ENCODE measurements at regions not wholly inside any gene's neighbourhood (a gene's known extent, or its start where the extent isn't known, plus 50 kb on each side); places are given as distances from the start of the nearest gene placed in this dataset.
A peak's percentile ranks its signal among the peaks of the same experiment; 100 is the strongest.
"Not testable (repeated sequence)": the region's sequence is repeated elsewhere in the genome, so short reads cannot be mapped to it uniquely, and the experiment has no call there.

DNA sequence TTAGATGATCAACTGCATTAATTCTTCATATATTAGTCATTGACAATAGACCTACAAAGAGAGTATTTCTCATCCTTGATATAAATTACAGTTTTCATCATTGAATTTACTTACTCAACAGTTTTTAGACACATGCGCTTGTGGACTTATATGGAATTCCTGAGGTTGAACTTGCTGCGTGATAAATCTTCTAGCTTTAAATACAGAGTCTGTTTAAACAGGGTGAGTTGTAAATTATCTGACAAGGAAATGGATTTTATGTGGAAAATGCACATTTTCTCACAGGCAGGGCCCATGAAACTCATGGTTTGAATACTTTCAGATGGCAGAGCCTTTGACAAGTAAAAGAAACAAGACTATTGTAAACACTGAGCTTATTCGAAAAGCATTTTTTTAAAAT is 280.5 kb downstream of the SPATA31A6 start:
- H3K9me3 Mint-ChIP-seq; H3K27ac Mint-ChIP-seq; H3K27me3 Mint-ChIP-seq; H3K36me3 Mint-ChIP-seq; ATAC-seq (ENCODE audit: low read depth); DNase-seq (ENCODE audit: low spot score in 2 of 2); H3K4me1 Mint-ChIP-seq; H3K4me3 Mint-ChIP-seq: not testable (repeated sequence)

GRCh38 chr9:42470577-42470976 is 287.1 kb downstream of the SPATA31A6 start:
- H3K4me1 Mint-ChIP-seq; H3K27me3 Mint-ChIP-seq; H3K9me3 Mint-ChIP-seq; ATAC-seq (ENCODE audit: low read depth); H3K4me3 Mint-ChIP-seq; H3K27ac Mint-ChIP-seq; H3K36me3 Mint-ChIP-seq: not testable (repeated sequence)
- peak in 1 of 2 donors; percentile 14 for DNase-seq (ENCODE audit: low spot score in 2 of 2)

DNA sequence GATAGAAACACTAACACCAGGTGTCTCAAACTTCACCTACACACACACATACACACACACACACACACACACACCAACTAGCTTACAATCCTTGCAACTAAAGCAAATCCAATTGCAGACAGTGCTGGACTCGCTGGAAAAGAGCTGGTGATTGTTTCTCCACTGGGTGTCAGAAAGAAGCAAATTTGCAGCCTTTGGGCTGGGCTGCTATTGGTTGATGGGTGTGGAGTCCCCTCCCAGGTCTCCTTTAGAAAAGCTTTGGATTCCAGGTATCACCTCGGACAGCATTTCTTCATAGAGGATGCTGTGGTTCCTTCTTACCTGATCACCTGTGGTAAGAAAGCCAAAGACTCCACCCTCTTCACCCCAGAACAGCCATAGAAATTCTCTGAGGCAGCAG is 307.5 kb downstream of the SPATA31A6 start:
- H3K36me3 Mint-ChIP-seq; H3K27ac Mint-ChIP-seq; H3K27me3 Mint-ChIP-seq; H3K4me3 Mint-ChIP-seq; H3K9me3 Mint-ChIP-seq; DNase-seq (ENCODE audit: low spot score in 2 of 2); H3K4me1 Mint-ChIP-seq: not testable (repeated sequence)
- peak; percentile 27 for ATAC-seq (ENCODE audit: low read depth)

- H3K27ac Mint-ChIP-seq; H3K4me3 Mint-ChIP-seq; ATAC-seq (ENCODE audit: low read depth); H3K9me3 Mint-ChIP-seq; H3K4me1 Mint-ChIP-seq; H3K36me3 Mint-ChIP-seq; H3K27me3 Mint-ChIP-seq; DNase-seq (ENCODE audit: low spot score in 2 of 2): not testable (repeated sequence)
Measured at GRCh38 chr9:42502620-42503264, 319.3 kb downstream of the SPATA31A6 start.

DNA sequence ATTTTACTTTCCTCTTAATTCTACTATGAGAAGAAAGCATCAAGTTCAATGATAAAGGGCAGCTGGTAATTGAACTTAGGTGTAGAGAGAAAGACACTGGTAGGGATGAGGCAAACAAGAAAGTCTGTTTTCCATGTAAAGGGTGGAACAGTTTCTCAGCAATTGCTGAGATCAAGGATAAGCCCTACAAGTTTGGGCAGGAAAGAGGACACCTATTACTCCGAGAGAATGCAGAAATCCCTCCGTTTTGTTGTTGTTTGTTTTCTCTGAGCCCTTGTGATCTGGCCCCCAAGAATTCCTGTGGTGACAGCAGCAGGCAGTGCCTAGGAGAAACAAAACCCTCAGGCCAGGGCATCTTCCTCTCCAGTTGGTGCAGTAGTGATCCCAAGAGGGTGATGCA is 324.7 kb downstream of the SPATA31A6 start:
- not testable (repeated sequence) for H3K4me3 Mint-ChIP-seq; H3K27ac Mint-ChIP-seq; ATAC-seq (ENCODE audit: low read depth); H3K36me3 Mint-ChIP-seq; DNase-seq (ENCODE audit: low spot score in 2 of 2); H3K9me3 Mint-ChIP-seq; H3K27me3 Mint-ChIP-seq; H3K4me1 Mint-ChIP-seq

- H3K27ac Mint-ChIP-seq; H3K27me3 Mint-ChIP-seq; ATAC-seq (ENCODE audit: low read depth); H3K36me3 Mint-ChIP-seq; H3K4me3 Mint-ChIP-seq; DNase-seq (ENCODE audit: low spot score in 2 of 2); H3K4me1 Mint-ChIP-seq; H3K9me3 Mint-ChIP-seq: not testable (repeated sequence)
Measured at GRCh38 chr9:42513535-42513934, 330.1 kb downstream of the SPATA31A6 start.

DNA sequence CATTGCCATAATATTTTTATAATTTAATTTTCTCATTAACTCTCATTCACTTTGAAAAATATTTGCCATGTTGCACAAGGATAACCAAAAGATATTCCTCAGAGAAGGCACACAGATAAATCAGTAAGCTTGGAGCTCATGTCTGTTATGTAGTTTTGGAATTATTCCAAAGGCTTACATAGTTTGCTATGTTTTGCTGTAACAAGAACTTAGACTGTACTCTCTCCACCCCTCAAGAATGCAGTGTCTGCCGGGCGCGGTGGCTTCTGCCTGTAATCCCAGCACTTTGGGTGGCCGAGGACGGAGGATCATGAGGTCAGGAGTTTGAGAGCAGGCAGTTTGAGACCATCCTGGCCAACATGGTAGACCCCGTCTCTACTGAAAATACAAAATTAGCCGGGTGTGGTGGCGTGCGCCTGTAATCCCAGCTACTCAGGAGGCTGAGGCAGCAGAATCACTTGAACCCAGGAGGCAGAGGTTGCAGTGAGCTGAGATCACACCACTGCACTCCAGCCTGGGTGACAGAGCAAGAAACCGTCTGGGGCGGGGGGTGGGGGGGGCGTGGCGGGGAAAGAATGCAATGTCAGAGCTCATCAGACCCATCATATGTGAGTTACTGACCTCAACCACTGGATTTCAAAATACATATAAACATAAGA is 351.0 kb downstream of the SPATA31A6 start:
- not testable (repeated sequence) for H3K36me3 Mint-ChIP-seq; DNase-seq (ENCODE audit: low spot score in 2 of 2)

DNA sequence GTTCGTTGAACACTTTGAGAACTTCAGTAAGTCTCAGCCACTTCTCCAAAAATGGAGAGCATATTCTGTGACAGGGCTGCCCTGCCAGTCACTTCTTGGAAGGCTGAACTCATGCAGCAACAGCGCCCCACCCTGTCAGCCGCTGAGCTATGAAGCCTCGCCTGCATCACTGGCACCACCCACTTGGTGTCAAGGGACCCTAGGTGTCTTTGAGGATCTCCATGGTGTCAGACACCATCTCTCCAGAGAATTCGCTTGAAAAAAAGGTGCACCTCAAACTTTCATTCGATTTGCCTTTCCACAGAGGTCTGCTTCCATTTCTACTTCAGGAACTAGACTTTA is 351.5 kb downstream of the SPATA31A6 start:
- ATAC-seq (ENCODE audit: low read depth) (peak; percentile 100), DNase-seq (ENCODE audit: low spot score in 2 of 2) (peak; percentile 24 to 76)
- not testable (repeated sequence) for H3K4me3 Mint-ChIP-seq, H3K36me3 Mint-ChIP-seq, H3K9me3 Mint-ChIP-seq, H3K27me3 Mint-ChIP-seq, H3K27ac Mint-ChIP-seq, H3K4me1 Mint-ChIP-seq

More for the DNA sequence above, 351.0 kb downstream of the SPATA31A6 start:
- not testable (repeated sequence) for H3K4me1 Mint-ChIP-seq, H3K9me3 Mint-ChIP-seq, H3K4me3 Mint-ChIP-seq, H3K27ac Mint-ChIP-seq, H3K27me3 Mint-ChIP-seq
- peak; percentile 52 for ATAC-seq (ENCODE audit: low read depth)

DNA sequence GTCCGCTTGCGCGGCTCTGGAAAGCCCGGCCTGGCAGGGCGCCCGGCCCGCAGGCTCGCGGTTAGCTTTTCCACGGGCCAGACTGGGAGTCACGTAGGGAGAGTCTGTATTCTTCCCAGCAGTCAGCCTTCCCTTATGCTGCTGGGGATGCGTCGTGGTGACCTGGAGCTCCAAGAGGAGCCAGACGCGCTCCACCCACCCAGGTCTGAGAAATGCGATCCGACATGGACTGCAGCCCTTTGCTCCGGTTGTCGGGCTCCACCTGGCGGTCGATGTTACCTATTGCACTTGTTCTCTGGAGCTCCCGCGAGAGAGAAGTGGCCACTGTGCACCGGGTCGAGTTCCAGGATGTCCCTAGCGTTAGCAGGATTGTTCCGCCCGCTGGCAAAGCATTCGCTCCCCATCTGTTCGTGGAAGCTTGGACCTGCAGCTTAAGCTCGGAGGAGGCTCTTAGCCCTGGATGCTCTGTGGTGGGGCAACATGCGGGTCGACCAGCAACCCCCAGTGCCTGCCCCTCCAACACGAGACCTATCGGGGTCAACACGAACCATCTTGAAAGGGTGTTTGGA is 367.4 kb downstream of the SPATA31A6 start:
- H3K4me1 Mint-ChIP-seq; H3K9me3 Mint-ChIP-seq; H3K27ac Mint-ChIP-seq; H3K4me3 Mint-ChIP-seq; H3K36me3 Mint-ChIP-seq; DNase-seq (ENCODE audit: low spot score in 2 of 2); H3K27me3 Mint-ChIP-seq: not testable (repeated sequence)
- peak; percentile 58 for ATAC-seq (ENCODE audit: low read depth)

DNA sequence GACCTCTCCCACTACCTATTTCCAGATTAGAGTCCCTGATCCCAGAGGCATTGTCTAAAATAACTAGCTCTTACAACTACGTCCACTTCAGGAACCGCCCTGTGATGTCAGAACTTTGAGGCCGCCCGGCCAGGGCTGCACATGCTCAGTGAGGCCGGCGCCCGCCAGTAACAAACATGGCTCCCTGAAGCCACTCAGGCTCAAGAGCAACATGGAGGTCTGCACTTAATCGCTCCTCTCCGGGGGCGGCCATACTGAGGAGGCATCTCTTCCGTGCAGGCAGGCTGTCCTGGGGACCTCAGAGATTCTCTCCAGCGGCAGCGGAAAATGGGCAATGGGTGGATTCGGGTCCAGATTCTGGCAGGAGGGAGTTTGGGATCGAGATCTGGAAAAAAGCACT is 385.1 kb downstream of the SPATA31A6 start:
- ATAC-seq (ENCODE audit: low read depth); H3K4me1 Mint-ChIP-seq; H3K9me3 Mint-ChIP-seq; H3K36me3 Mint-ChIP-seq; H3K27me3 Mint-ChIP-seq: not testable (repeated sequence)
- Mint-ChIP-seq H3K27ac (peak overlapping the region; percentile 84), H3K4me3 (peak overlapping the region; percentile 89)
- peak in 1 of 2 donors; percentile 31 for DNase-seq (ENCODE audit: low spot score in 2 of 2)

DNA sequence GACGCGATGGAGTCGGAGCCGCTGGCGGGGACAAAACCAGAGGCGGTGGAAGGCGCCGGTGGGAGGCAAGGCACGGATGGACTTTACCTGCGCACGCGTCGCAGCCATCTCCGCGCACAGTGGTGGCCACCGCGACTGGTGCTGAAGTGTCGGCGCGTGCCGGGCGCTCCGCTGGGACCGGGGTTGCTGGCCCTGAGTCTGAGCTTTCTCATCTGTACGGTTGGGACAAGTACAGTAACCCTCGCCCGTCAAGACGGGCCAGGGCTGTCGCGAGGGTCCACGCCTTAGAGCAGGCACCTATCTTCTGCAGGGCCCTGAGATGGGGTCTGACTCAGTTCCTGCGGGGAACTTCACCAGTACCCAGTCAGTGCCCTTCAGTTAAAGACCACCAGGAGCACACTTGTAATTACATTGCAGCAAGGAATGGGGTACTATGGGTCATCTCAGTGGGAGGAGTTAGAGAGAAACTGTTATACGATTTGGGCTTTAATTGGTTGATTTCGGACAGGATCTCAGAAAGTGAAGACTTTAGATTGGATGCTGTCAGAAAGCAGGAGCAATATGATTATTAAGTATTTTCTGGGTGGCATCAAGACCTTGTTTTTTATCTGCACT is 385.6 kb downstream of the SPATA31A6 start:
- DNase-seq (ENCODE audit: low spot score in 2 of 2) = peak in 1 of 2 donors; percentile 5
- not testable (repeated sequence) for H3K9me3 Mint-ChIP-seq; H3K36me3 Mint-ChIP-seq; ATAC-seq (ENCODE audit: low read depth); H3K4me1 Mint-ChIP-seq; H3K27me3 Mint-ChIP-seq
- Mint-ChIP-seq H3K4me3 (peak overlapping the region; percentile 89), H3K27ac (peak overlapping the region; percentile 84)

GRCh38 chr9:42577851-42578250 is 394.4 kb downstream of the SPATA31A6 start:
- ATAC-seq (ENCODE audit: low read depth); H3K27ac Mint-ChIP-seq; H3K9me3 Mint-ChIP-seq; H3K4me3 Mint-ChIP-seq; H3K27me3 Mint-ChIP-seq; DNase-seq (ENCODE audit: low spot score in 2 of 2); H3K36me3 Mint-ChIP-seq; H3K4me1 Mint-ChIP-seq: not testable (repeated sequence)
